LNCAP (cell line): ENCODE measurements at regions not wholly inside any gene's neighbourhood (a gene's known extent, or its start where the extent isn't known, plus 50 kb on each side); places are given as distances from the start of the nearest gene placed in this dataset.

Source experiments
- CTCF ChIP-seq: fragments of 450-650 bp; IDR thresholded peaks from 2 replicates; pipeline ENCODE4 v1.5.1; 2017; ENCODE audit warnings: mild to moderate bottlenecking

GRCh38 chr2:34646901-34647300 is 1047.8 kb upstream of the FAM98A start:
- no peak for TF ChIP-seq CTCF

DNA sequence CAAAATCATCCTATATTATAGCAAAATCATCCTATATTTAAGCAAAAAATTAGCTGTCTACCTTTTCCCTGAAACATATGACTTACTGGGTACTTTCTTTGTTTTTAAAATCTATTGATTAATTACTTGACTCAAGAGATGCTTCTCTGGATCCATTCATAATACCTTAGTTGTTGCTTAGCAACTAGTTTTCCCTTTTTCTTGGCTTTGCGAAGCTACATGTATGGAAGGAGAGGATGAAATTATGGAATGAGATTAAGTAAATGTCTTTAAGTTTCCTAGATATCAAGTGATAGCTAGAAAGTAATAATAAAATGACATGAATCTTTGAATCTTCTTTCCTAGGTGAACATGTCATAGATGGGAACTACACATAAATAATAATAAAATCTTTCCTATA is 1033.2 kb upstream of the FAM98A start:
- no peak for TF ChIP-seq CTCF

DNA sequence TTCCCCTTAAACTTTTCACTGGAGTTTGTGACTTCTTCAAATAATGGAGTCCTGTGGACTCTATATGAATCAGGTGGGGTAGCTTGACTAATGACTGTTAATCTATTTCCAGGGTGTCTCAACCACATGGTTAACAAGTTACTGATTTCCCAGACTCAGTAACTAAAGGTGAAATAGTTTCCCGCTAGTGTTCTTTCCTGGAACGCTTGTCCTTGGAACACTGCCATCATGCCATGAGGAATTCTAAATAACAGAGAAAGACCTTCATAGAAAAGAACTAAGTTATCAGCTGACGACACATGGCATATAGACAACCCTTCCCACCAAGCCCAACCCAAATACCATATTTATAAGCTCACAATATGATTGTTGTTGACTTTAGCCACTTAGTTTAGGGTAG is 1027.9 kb upstream of the FAM98A start:
- TF ChIP-seq CTCF, result no peak

- TF ChIP-seq CTCF, result no peak
Observed at GRCh38 chr2:34604164-34604563, 1005.1 kb upstream of the FAM98A start.

DNA sequence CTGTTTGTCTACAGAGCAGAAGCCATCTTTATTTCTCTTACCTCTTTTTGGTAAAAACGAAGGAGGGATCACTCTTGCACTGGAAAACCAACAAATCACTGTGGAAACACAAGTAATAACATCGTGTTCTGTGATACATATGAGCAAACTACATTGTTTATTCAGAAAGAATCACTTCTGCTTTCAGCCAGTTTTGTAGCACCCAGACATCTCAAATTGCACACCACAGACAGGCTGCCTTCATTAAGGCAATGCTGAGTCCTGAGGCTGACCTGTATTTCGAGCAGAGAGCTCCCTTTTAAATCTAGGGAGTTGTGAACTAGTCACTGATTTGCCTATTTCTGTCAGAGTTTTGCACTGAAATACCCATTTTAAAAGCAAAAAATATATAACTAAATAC is 1003.2 kb upstream of the FAM98A start:
- TF ChIP-seq CTCF, result no peak

GRCh38 chr2:34601561-34601960 is 1002.5 kb upstream of the FAM98A start:
- TF ChIP-seq CTCF, result no peak

- no peak for TF ChIP-seq CTCF
Observed at GRCh38 chr2:34578641-34579040, 979.5 kb upstream of the FAM98A start.

DNA sequence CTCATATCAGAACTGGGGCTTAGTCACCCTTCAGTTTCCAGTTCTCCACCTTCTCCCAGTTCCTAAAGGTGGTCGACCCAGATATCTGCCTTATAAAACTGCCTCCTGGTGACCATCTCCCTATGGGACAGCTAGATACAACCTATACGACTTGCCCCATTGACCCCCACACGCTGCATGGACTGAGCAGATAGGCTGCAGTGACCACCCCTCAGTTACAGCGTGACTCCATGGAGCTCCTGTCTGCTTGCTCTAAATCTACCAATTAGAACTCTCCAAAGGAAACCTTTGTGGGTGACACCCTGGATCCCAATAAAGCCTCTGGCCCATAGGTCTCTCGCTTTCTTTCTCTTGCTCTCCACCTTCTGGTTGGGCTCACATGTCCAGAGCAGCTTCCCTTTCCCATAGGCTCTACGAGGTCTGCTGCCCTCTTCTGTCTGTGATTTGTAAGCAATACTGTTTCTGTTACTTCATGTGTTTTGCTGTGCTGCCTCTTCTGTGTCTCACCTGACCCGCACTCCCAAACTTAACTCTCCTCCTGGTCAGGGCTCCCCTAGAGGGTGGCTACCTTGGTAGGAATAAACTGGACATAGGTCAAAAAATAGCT is 971.3 kb upstream of the FAM98A start:
- peak; percentile 40; the same call in 1 of the 2 replicates for TF ChIP-seq CTCF
